Fibroblast of lung (primary cell): ENCODE measurements at regions not wholly inside any gene's neighbourhood (a gene's known extent, or its start where the extent isn't known, plus 50 kb on each side); places are given as distances from the start of the nearest gene placed in this dataset.

Experiments
- CTCF ChIP-seq, 2 donors: IDR thresholded peaks in 1 of 2; conservative IDR thresholded peaks in 1 of 2; 1 replicate in 1 of 2; 2 replicates in 1 of 2; pipeline ENCODE4 v1.5.1; 2011 to 2012; ENCODE audit warnings: low read length in 2 of 2, control low read depth in 1 of 2, inconsistent platforms in 1 of 2, low read depth in 1 of 2, mild to moderate bottlenecking in 1 of 2
- EZH2 ChIP-seq: IDR thresholded peaks from 2 replicates; pipeline ENCODE4 v1.5.1; 2012; ENCODE audit warnings: low read length, control low read depth, mild to moderate bottlenecking; ENCODE audit errors: missing control alignments

DNA sequence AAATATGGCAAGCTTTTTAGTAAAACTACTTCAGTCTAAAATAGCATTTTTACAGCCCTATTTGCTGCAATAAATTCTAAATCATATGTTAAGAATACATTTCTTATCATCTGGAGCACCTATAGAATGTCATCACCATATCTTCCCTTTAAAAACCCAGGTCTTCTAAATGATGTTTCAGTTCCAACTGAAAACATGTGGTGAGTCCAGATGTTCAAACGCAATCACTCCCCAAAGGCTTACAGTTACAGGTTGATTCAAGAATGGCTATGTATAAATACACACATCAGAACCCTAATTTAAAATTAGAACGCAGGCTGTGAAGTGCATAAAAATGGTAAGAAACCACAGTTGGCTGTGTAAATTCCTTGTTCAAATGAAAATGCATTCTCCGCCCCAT is 796.3 kb downstream of the MAT2B start:
- TF ChIP-seq CTCF (conservative IDR thresholded peaks at IDR 0.05 in 1 of 2, IDR thresholded peaks at IDR 0.05 in 1 of 2; ENCODE audit: low read depth in 1 of 2, low read length in 2 of 2) (no peak), EZH2 (no peak)
